Erythroblast (primary cell): ENCODE measurements at regions not wholly inside any gene's neighbourhood (a gene's known extent, or its start where the extent isn't known, plus 50 kb on each side); places are given as distances from the start of the nearest gene placed in this dataset.

ENCODE experiments used
- DNase-seq, 2 experiments: peaks; one replicate each; lab custom pipeline; 2025; lab: John Stamatoyannopoulos, UW
- GATA1 ChIP-seq: IDR thresholded peaks from 2 replicates; pipeline ENCODE4 v1.6.1; 2011; ENCODE audit warnings: low read depth, mild to moderate bottlenecking, control low read depth, low read length, moderate library complexity
- POLR2A ChIP-seq: IDR thresholded peaks from 2 replicates; pipeline ENCODE4 v1.6.1; 2011; ENCODE audit warnings: mild to moderate bottlenecking, low read length

DNA sequence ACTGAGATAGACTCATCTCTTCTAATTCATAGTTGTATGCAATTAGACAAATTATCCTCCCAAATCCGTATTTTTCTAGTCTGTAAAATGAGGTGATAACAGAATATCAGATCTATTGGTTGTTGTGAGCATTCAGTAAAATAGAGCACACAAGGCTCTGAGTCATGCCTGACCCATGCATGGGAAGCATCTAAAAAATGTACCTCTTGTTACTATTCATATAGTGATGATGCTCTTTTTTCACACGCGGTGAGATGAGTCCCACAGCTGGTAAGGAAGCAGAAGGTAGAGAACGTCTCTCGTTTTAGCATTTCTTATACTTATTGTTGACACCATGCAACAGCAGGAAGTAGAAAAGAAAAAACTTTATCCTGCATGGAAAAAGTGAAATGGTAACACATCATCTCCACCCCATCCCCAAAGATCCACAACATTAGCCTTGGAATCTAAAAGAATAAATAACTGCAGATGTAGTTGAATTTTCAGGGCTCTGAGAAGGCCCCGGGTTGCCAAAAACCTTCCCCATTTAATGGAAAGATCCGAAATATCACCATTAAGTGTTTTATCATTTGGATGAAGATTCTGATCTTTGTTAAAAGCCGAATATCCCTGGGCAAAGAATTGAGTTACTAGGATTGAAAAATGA, 215.6 kb downstream of the TMEM114 start:
- no peak for DNase-seq

DNA sequence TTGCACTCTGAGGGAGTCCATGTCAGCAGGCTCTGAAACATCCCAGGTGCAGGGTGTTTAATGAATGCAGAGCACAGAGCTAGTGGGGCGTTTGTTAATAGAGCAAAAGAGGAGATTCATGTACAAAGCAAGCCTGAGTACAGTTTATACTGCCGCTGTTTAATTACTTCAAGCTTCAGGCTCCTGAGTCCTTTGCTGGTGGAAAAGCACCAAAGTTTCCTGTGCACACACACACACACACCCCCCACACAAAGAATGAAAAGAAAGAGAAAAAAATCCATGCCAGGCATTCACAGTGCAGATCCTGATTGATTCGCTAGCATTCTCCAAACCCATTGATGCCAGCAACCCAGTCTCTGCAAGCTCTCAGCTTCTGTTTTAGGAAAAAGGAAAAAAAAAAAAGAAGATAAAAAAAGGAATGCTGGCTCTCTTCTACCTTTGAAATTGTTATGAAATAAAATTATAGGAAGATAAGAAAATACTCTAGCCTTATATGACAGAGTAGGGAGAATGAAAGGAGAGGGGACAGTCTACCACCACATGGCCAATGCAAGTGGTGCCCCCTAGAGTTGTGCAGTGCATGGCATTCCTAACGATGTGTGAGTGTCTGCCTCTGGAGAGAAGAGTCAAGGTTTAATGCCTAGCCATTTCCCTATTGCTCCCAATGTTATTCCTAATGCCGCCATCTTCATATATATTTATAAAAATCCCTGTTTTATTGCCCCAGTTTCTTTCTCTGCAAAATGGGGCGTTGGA, 216.5 kb downstream of the TMEM114 start:
- no peak for TF ChIP-seq GATA1
- no peak for DNase-seq

More for the DNA sequence above, 215.6 kb downstream of the TMEM114 start:
- no peak for TF ChIP-seq GATA1
- TF ChIP-seq POLR2A, result no peak

DNA sequence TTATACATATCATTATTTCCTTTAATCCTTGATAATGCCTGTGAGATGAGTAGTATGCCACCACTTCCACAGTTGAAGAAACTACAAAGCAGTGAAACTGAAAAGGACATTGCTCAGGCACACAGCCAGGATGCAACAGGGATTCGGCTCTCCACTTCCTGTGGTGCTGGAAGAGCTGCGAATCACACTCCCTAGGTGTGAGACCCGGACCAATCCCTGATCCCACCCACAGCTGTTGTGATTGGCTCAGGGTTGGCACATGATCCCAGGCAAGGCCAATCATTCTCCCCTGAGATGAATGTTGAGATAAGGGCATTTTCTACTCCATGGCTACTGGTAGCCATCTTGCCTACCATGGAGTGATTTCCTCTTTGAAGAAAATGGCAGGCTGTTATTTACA, 218.2 kb downstream of the TMEM114 start:
- TF ChIP-seq GATA1, result no peak
- TF ChIP-seq POLR2A, result no peak
- DNase-seq, result no peak

- DNase-seq, result no peak
- TF ChIP-seq POLR2A, result no peak
Observed at GRCh38 chr16:8370374-8371270, 219.7 kb downstream of the TMEM114 start.

- no peak for DNase-seq
- TF ChIP-seq GATA1 (no peak), POLR2A (no peak)
Observed at GRCh38 chr16:8358937-8359336, 231.4 kb downstream of the TMEM114 start.

GRCh38 chr16:8355675-8356074, 234.6 kb downstream of the TMEM114 start:
- TF ChIP-seq POLR2A (no peak), GATA1 (no peak)
- no peak for DNase-seq

DNA sequence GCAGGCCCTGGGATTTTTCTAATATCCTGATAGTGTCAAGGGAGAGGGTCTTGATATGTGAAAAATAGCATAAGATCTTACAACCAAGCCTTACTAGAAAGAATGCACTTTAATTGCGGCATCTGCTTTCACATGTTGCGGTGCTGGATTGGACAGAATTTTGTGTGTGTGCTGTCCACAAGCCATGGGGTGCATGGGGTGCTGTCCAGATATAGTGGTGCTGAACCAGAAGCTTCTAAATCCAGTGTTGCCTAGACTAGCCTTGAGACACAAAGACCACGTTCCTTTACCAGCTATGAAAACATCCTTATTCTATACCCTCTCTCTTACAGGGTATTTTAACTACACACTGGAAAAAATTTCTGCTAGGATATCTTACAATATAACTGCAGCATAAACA, 244.0 kb downstream of the TMEM114 start:
- no peak for TF ChIP-seq GATA1
- TF ChIP-seq POLR2A, result no peak
- DNase-seq, result no peak

- no peak for DNase-seq
- TF ChIP-seq POLR2A, result no peak
- TF ChIP-seq GATA1, result no peak
Observed at GRCh38 chr16:8342276-8342675, 248.0 kb downstream of the TMEM114 start.

DNA sequence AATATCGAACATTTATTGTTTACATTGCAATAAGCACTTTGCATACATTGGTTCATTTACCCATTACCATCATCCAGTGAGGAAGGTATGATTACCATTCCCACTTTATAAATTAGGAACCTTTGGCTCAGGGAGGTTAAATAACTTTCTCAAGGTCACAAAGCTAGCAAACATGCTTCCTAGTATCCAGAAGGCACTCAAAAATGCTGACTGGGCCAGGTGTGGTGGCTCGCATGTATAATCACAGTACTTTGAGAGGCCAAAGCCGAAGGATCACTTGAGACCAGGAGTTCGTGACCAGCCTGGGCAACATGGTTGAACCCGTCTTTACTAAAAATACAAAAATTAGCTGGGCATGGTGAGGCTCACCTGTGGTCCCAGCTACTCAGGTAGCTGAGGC, 259.6 kb downstream of the TMEM114 start:
- no peak for DNase-seq
- TF ChIP-seq GATA1, result no peak
- TF ChIP-seq POLR2A, result no peak

DNA sequence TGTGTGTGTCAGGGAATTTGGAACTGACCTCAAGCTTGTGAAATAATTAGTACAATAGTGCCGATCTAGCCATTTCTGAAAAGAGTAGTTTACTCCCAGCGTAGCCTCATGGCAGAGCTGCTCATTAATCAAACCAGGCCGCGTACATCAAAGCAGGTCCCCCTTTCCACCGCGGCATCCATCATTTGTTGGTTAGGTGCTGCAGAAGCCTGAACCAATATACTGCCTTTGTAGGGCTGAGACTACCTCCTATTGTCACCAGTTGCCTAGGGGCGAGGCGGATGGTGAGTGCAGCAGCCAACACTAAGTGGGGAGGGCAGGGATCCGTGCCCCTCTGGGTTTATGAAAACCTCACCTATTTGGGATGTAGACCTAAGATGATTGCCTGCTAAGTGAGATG, 264.1 kb downstream of the TMEM114 start:
- no peak for TF ChIP-seq GATA1
- TF ChIP-seq POLR2A, result no peak
- no peak for DNase-seq

DNA sequence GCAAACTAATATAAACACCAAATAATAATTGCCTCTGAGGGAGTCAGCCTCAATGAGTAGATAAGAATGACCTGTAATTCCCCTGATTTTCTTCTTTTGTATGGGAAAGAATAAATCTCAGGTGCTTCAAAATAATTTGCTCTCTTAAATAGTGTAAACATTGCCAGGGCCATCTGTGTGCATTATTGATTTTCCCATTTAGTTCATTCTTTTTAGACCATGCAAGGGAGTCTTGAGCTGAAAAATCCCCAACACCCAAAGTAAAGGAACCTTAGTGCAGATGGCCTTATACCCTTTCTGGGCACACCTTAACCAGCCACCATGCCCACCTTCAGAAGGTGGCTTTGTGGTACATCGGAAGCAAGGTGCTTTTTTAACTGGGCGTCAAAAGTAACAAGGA, 267.2 kb downstream of the TMEM114 start:
- DNase-seq, result no peak
- TF ChIP-seq GATA1 (no peak), POLR2A (no peak)

DNA sequence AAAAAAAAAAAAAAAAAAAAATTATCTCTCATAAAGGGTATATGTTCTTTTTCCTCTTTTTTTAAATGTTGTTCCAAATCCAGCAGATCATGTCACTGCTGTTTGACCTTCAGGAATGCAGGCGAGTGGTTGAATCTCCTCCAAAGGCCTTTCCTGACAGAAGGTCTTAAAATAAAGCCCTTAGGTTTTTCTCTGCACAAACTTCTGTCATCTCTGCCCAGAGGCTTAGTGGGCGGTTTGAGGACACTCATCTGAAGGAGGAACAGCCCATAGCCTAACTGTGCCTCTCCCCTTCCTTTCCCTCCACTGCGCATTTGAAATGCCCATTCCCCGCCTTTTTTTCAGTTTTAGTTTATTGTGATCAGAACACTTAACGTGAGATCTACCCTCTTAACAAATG, 270.2 kb downstream of the TMEM114 start:
- TF ChIP-seq POLR2A (no peak), GATA1 (no peak)
- no peak for DNase-seq

- DNase-seq, result no peak
- TF ChIP-seq POLR2A, result no peak
- TF ChIP-seq GATA1, result no peak
Observed at GRCh38 chr16:8310816-8311215, 279.5 kb downstream of the TMEM114 start.

GRCh38 chr16:8310323-8310722, 280.0 kb downstream of the TMEM114 start:
- TF ChIP-seq GATA1 (no peak), POLR2A (no peak)
- DNase-seq, result no peak
